Astrocyte of the cerebellum (primary cell): ENCODE measurements at regions not wholly inside any gene's neighbourhood (a gene's known extent, or its start where the extent isn't known, plus 50 kb on each side); places are given as distances from the start of the nearest gene placed in this dataset.

Experiments used
- DNase-seq: peaks from one replicate; pipeline ENCODE4 v3.0.0-alpha.2; 2011; ENCODE audit warnings: low read depth
- H3K4me3 ChIP-seq: 2 replicates; pipeline ENCODE4 v1.5.1; 2011; ENCODE audit warnings: mild to moderate bottlenecking, low read depth, low read length, moderate library complexity
- in situ Hi-C: cut with HindIII; loops from 2 replicates; pipeline ENCODE4 v1.10.0; 2017; ENCODE audit warnings: low sequenced_read_pairs
- TF ChIP-seq, protein P1 (sequence below): IDR thresholded peaks from 2 replicates; pipeline ENCODE4 v1.5.1; 2012; ENCODE audit warnings: low read length, low read depth, moderate library complexity, mild to moderate bottlenecking; ENCODE audit errors: missing control alignments

DNA sequence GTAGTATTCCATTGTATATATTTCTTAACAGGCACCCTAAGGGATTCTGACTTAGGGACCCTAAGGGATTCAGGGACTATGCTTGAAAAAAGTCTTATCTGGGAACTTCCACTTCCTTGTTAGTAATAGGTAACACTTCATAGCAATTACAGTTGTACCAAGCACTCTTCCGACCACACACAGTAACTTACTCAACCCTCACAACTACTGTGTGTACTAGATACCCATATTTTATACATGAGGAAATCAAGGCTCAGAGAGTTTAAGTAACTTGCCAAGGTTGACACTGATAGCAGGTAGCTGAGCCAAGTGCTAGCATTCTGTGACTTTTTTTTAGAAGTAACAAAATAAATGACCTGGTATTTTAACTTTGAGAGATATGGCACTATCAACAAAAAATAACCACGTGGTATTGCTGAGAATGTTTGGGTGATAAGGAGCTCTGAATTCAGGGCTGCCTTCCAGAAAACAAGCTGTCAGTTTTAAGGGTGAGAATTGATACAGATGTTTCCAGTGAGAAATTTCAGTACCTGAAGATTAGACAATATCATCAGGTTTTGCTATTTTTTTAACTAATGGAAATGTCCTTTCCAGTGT, 210.3 kb upstream of the SUCLG2 start:
- H3K4me3 ChIP-seq, result no peak overlapping the region
- TF ChIP-seq, protein P1, sequence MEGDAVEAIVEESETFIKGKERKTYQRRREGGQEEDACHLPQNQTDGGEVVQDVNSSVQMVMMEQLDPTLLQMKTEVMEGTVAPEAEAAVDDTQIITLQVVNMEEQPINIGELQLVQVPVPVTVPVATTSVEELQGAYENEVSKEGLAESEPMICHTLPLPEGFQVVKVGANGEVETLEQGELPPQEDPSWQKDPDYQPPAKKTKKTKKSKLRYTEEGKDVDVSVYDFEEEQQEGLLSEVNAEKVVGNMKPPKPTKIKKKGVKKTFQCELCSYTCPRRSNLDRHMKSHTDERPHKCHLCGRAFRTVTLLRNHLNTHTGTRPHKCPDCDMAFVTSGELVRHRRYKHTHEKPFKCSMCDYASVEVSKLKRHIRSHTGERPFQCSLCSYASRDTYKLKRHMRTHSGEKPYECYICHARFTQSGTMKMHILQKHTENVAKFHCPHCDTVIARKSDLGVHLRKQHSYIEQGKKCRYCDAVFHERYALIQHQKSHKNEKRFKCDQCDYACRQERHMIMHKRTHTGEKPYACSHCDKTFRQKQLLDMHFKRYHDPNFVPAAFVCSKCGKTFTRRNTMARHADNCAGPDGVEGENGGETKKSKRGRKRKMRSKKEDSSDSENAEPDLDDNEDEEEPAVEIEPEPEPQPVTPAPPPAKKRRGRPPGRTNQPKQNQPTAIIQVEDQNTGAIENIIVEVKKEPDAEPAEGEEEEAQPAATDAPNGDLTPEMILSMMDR, result no peak
- in situ Hi-C loops, result no loop called here
- DNase-seq, result no peak

GRCh38 chr3:67863869-67864268, 209.5 kb upstream of the SUCLG2 start:
- no peak for DNase-seq
- TF ChIP-seq, protein P1, result peak; percentile 30
- in situ Hi-C loops, result no loop called here
- H3K4me3 ChIP-seq, result no peak overlapping the region

GRCh38 chr3:67860429-67860828, 206.0 kb upstream of the SUCLG2 start:
- in situ Hi-C loops, result no loop called here
- TF ChIP-seq, protein P1, result no peak
- H3K4me3 ChIP-seq, result no peak overlapping the region
- no peak for DNase-seq

DNA sequence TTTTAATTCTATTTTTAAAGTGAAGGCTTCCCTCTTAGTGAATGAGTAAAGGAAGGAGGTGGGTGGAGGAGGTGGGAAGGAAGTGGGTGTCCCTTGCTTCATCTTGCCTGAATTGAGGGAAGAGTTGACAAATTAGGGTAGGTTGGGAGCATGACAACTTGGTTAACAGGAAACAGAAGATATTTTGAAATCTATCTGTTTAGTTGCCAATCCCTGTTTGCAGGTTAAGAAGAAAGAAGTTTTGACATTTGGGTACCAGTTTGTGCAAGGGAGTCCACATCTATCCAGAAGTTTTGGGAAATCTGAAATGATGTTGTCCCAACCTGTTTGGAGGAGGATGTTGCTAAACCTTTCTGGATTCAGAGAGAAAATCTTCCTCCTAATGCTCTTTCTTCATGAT, 204.1 kb upstream of the SUCLG2 start:
- DNase-seq, result no peak
- in situ Hi-C loops, result no loop called here

DNA sequence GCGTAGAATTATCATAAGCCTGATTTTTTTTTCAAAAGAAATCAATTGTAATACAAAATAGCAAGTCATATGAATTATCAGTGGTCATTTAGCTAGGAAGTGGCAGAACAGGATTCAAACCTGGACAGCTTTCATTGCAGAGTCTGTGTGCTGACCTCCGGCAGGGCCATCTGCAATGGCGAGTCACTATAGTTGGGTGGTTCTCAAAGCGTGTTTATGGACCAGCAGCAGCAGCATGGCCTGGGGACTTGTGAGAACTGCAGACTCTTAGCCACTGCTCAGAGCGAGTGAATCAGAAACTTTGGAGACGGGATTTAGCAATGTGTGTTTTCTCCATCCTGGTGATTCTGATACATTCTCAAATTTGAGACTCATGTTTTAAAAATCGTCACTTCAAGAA, 202.3 kb upstream of the SUCLG2 start:
- no peak for DNase-seq
- H3K4me3 ChIP-seq, result no peak overlapping the region
- in situ Hi-C loops, result no loop called here
- TF ChIP-seq, protein P1, result no peak

More for the DNA sequence above, 204.1 kb upstream of the SUCLG2 start:
- TF ChIP-seq, protein P1, result no peak
- H3K4me3 ChIP-seq, result no peak overlapping the region

DNA sequence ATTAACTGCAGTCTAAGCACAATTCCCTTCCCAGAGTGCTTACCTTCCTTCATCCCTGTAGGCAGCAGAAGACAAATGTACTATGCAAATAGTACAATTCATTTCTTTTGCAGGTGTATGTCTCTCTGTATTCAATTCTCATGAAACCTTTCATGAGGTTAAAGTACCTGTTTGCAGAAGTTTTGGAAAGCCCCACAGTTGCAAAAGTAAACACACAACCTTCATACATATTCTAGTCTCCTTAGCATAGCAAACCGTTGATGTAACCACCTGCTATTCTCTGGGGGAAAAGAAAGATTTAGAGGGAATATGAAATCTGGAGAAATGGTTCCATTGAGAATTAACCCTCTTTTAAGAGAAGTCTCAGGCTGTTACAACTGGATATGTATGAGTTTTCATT, 200.3 kb upstream of the SUCLG2 start:
- no peak overlapping the region for H3K4me3 ChIP-seq
- DNase-seq, result no peak
- in situ Hi-C loops, result no loop called here
- TF ChIP-seq, protein P1, result no peak
